ENCODE measurements at regions not wholly inside any gene's neighbourhood (a gene's known extent, or its start where the extent isn't known, plus 50 kb on each side); places are given as distances from the start of the nearest gene placed in this dataset.
"Not testable (repeated sequence)": the region's sequence is repeated elsewhere in the genome, so short reads cannot be mapped to it uniquely, and the experiment has no call there.

GRCh38 chr11:86736291-86737143, 63.8 kb upstream of the PRSS23 start:
- TF ChIP-seq CTCF (IDR thresholded peaks at IDR 0.05) (no peak), POLR2A (IDR thresholded peaks at IDR 0.05) (no peak)
- intact Hi-C loops (cut with DNase I): no loop called here
- Histone ChIP-seq H3K27me3 (no peaks in the 10 kb centered on the region), H3K4me1 (peaks cover 21% of the 10 kb centered on the region), H3K36me3 (replicated peaks in 1 of 2; ENCODE audit: insufficient read depth in 1 of 2, low read depth in 2 of 2) (no peaks in the 10 kb centered on the region), H3K4me3 (no peak overlapping the region), H3K9me3 (no peaks in the 10 kb centered on the region), H3K27ac (no peak overlapping the region)
- DNase-seq (no peak), ATAC-seq (no peak)
- 77 to 95% methylated on average over 9 of the region's 9 CpGs for WGBS, 2 donors

GRCh38 chr11:86735451-86736290, 63.3 kb upstream of the ME3 start:
- 90 to 92% methylated on average over 3 of the region's 3 CpGs for WGBS, 2 donors

GRCh38 chr11:86732739-86733138, 60.3 kb upstream of the ME3 start:
- no CpG with 5 or more reads among the region's 1 CpG for WGBS, 2 donors
- H3K36me3 ChIP-seq (replicated peaks in 1 of 2; ENCODE audit: insufficient read depth in 1 of 2, low read depth in 2 of 2); H3K27me3 ChIP-seq; DNase-seq; H3K9me3 ChIP-seq; H3K27ac ChIP-seq; ATAC-seq; H3K4me3 ChIP-seq; intact Hi-C loops (cut with DNase I); H3K4me1 ChIP-seq: not testable (repeated sequence)

More at GRCh38 chr11:86735451-86736290, 63.3 kb upstream of the ME3 start:
- Histone ChIP-seq H3K27ac (no peak overlapping the region), H3K27me3 (no peaks in the 10 kb centered on the region), H3K4me1 (peaks cover 13% of the 10 kb centered on the region), H3K36me3 (replicated peaks in 1 of 2; ENCODE audit: insufficient read depth in 1 of 2, low read depth in 2 of 2) (no peaks in the 10 kb centered on the region), H3K4me3 (no peak overlapping the region), H3K9me3 (no peaks in the 10 kb centered on the region)
- DNase-seq (no peak), ATAC-seq (no peak)
- intact Hi-C loops (cut with DNase I): no loop called here
- TF ChIP-seq CTCF (IDR thresholded peaks at IDR 0.05) (no peak), POLR2A (IDR thresholded peaks at IDR 0.05) (no peak)

GRCh38 chr11:86732286-86732685, 59.9 kb upstream of the ME3 start:
- not testable (repeated sequence) for ATAC-seq

GRCh38 chr11:86729576-86729975, 57.2 kb upstream of the ME3 start:
- WGBS, 2 donors: 96 to 97% methylated on average over 1 of the region's 1 CpG
- ATAC-seq; intact Hi-C loops (cut with DNase I): not testable (repeated sequence)

More at GRCh38 chr11:86732286-86732685, 59.9 kb upstream of the ME3 start:
- H3K4me1 ChIP-seq; H3K9me3 ChIP-seq; H3K36me3 ChIP-seq (replicated peaks in 1 of 2; ENCODE audit: insufficient read depth in 1 of 2, low read depth in 2 of 2); intact Hi-C loops (cut with DNase I); DNase-seq; H3K4me3 ChIP-seq; H3K27me3 ChIP-seq; H3K27ac ChIP-seq: not testable (repeated sequence)
- no CpG with 5 or more reads among the region's 27 CpGs for WGBS, 2 donors

GRCh38 chr11:86728562-86728961, 56.1 kb upstream of the ME3 start:
- TF ChIP-seq CTCF (IDR thresholded peaks at IDR 0.05) (no peak), POLR2A (IDR thresholded peaks at IDR 0.05) (no peak)
- intact Hi-C loops (cut with DNase I): no loop called here
- Histone ChIP-seq H3K36me3 (replicated peaks in 1 of 2; ENCODE audit: insufficient read depth in 1 of 2, low read depth in 2 of 2) (no peaks in the 10 kb centered on the region), H3K9me3 (no peaks in the 10 kb centered on the region), H3K27ac (no peak overlapping the region), H3K4me3 (no peak overlapping the region), H3K27me3 (no peaks in the 10 kb centered on the region), H3K4me1 (no peaks in the 10 kb centered on the region)
- ATAC-seq (no peak), DNase-seq (no peak)

More at GRCh38 chr11:86729576-86729975, 57.2 kb upstream of the ME3 start:
- H3K9me3 ChIP-seq; H3K4me1 ChIP-seq; H3K27ac ChIP-seq; DNase-seq; H3K4me3 ChIP-seq; H3K27me3 ChIP-seq; H3K36me3 ChIP-seq (replicated peaks in 1 of 2; ENCODE audit: insufficient read depth in 1 of 2, low read depth in 2 of 2): not testable (repeated sequence)

Data from body of pancreas (tissue), 4 donors.